Lower leg skin (tissue), 3 donors: ENCODE measurements at regions not wholly inside any gene's neighbourhood (a gene's known extent, or its start where the extent isn't known, plus 50 kb on each side); places are given as distances from the start of the nearest gene placed in this dataset.

Experiments
- CTCF ChIP-seq, 3 donors: fragments of 450-650 bp; IDR thresholded peaks; one replicate each; pipeline ENCODE4 v1.5.1; 2016; ENCODE audit warnings: antibody characterized with exemption in 3 of 3, mild to moderate bottlenecking in 3 of 3, moderate library complexity in 2 of 3
- POLR2A ChIP-seq, 2 donors: fragments of 450-650 bp; IDR thresholded peaks; one replicate each; pipeline ENCODE4 v1.6.1; 2016 to 2017; ENCODE audit warnings: antibody characterized with exemption in 2 of 2, mild to moderate bottlenecking in 1 of 2, moderate library complexity in 1 of 2

GRCh38 chr2:168401048-168401556 is 55.0 kb upstream of the CERS6 start:
- TF ChIP-seq POLR2A (IDR thresholded peaks at IDR 0.05), result no peak
- TF ChIP-seq CTCF (IDR thresholded peaks at IDR 0.05), result no peak
